K562 (cell line): ENCODE measurements at regions not wholly inside any gene's neighbourhood (a gene's known extent, or its start where the extent isn't known, plus 50 kb on each side); places are given as distances from the start of the nearest gene placed in this dataset.

ENCODE experiments used
- ATAC-seq: fragments of 200-7000 bp; cut with Tn5 transposase; 3 replicates; pipeline ENCODE4 v1.9.1; 2020; ENCODE audit warnings: moderate library complexity
- BruUV-seq: library from RNA; stranded (reverse); fragments of 400-500 nt; replicated peaks from 2 replicates; lab custom pipeline; 2021; lab: Mats Ljungman, UMichigan
- CTCF ChIA-PET: fragments of 300-600 bp; formaldehyde crosslinking; extraction: SDS; loops from one replicate; lab custom pipeline; 2021; ENCODE audit warnings: low intra/inter-chr PET ratio; lab: Yijun Ruan, JAX
- POLR2A ChIA-PET: fragments of 300-600, 350-650 bp; sonication (Branson Sonifier 250); formaldehyde crosslinking; extraction: SDS; loops from one replicate; lab custom pipeline; 2021; ENCODE audit warnings: antibody characterized with exemption, inconsistent platforms; lab: Yijun Ruan, JAX
- DNase-seq, 4 experiments: peaks; one replicate each; pipeline versions ENCODE4 v3.0.0 to v3.0.0-alpha.2; 2011 to 2018; ENCODE audit warnings: low spot score in 3 of 4, mixed read lengths in 3 of 4; ENCODE audit errors: extremely low read depth in 1 of 4
- FAIRE-seq: peaks from 2 replicates; lab custom pipeline; 2011; peaks lifted over from hg19 to GRCh38; lab: Jason Lieb, UNC
- H2AFZ ChIP-seq: 2 replicates; pipeline ENCODE4 v1.6.0; 2011; ENCODE audit warnings: low read depth, low read length, control low read depth, inconsistent platforms
- H3K27ac ChIP-seq: fragments of 200-600 bp; 3 replicates; pipeline ENCODE4 v1.8.0; 2011; ENCODE audit warnings: low read depth, mild to moderate bottlenecking, control low read depth, inconsistent platforms, low read length, moderate library complexity, mixed read lengths; ENCODE audit errors: extremely low read depth
- H3K27me3 ChIP-seq, 2 experiments: fragments of 300-600 bp in 1 of 2; 2 replicates in 1 of 2; 3 replicates in 1 of 2; pipeline versions ENCODE4 v1.6.0 to v1.8.0; 2011; ENCODE audit warnings: inconsistent platforms in 2 of 2, low read length in 2 of 2, mild to moderate bottlenecking in 1 of 2, mixed read lengths in 1 of 2, moderate library complexity in 1 of 2; ENCODE audit not compliant: control insufficient read depth in 2 of 2, insufficient read depth in 2 of 2
- H3K36me3 ChIP-seq: fragments of 300-600 bp; 3 replicates; pipeline ENCODE4 v1.8.0; 2011; ENCODE audit warnings: mild to moderate bottlenecking, low read length, inconsistent platforms; ENCODE audit not compliant: control insufficient read depth, insufficient read depth
- H3K4me1 ChIP-seq, 2 experiments: fragments of 200-600 bp in 1 of 2; replicated peaks in 1 of 2; 2 replicates in 1 of 2; 3 replicates in 1 of 2; pipeline versions ENCODE4 v1.5.1 to v1.8.0; 2011; ENCODE audit warnings: inconsistent platforms in 2 of 2, low read length in 2 of 2, mild to moderate bottlenecking in 1 of 2, mixed read lengths in 1 of 2, moderate library complexity in 1 of 2; ENCODE audit not compliant: control insufficient read depth in 2 of 2, insufficient read depth in 2 of 2
- H3K4me2 ChIP-seq: 2 replicates; pipeline ENCODE4 v1.6.1; 2011; ENCODE audit warnings: low read length, control low read depth, inconsistent platforms, mixed read lengths; ENCODE audit not compliant: insufficient read depth
- H3K4me3 ChIP-seq: fragments of 200-600 bp; sonication (generic), shearing (Covaris generic); 2 replicates; pipeline ENCODE4 v1.5.1; 2016; ENCODE audit warnings: control low read depth, inconsistent platforms
- H3K79me2 ChIP-seq: fragments of 200-600 bp; 3 replicates; pipeline ENCODE4 v1.8.0; 2011; ENCODE audit warnings: low read length, inconsistent platforms; ENCODE audit not compliant: control insufficient read depth, insufficient read depth
- H3K9ac ChIP-seq, 2 experiments: 2 replicates each; pipeline versions ENCODE4 v1.6.0 to v1.6.1; 2011; ENCODE audit warnings: low read depth in 2 of 2, low read length in 2 of 2, control low read depth in 1 of 2, inconsistent platforms in 1 of 2, mild to moderate bottlenecking in 1 of 2, mixed read lengths in 1 of 2; ENCODE audit not compliant: insufficient read depth in 1 of 2
- H3K9me1 ChIP-seq: one replicate; pipeline ENCODE4 v1.6.0; 2011; ENCODE audit warnings: inconsistent platforms, mild to moderate bottlenecking, low read length, moderate library complexity; ENCODE audit not compliant: control insufficient read depth, insufficient read depth
- H3K9me3 ChIP-seq: replicated peaks from 2 replicates; pipeline ENCODE4 v1.5.1; 2011; ENCODE audit warnings: low read depth, low read length, inconsistent platforms; ENCODE audit not compliant: control insufficient read depth, insufficient read depth
- H4K20me1 ChIP-seq: replicated peaks from 2 replicates; pipeline ENCODE4 v1.6.1; 2011; ENCODE audit warnings: low read length, inconsistent platforms, mixed read lengths; ENCODE audit not compliant: control insufficient read depth, insufficient read depth
- CHCHD3 ChIP-seq: fragments of 250-450 bp; sonication (Bioruptor Pico); IDR thresholded peaks from 2 replicates; pipeline ENCODE4 v2.1.2; 2022; ENCODE audit warnings: mild to moderate bottlenecking
- GABPB1 ChIP-seq: sonication (generic); formaldehyde crosslinking; IDR thresholded peaks from 2 replicates; pipeline ENCODE4 v1.8.0; 2022; ENCODE audit warnings: mild to moderate bottlenecking, missing genetic modification reagents
- HINFP ChIP-seq: fragments of 450-650 bp; conservative IDR thresholded peaks from 2 replicates; pipeline ENCODE4 v1.6.1; 2016; ENCODE audit warnings: missing genetic modification characterization, low read depth, mild to moderate bottlenecking, control low read depth, missing compliant biosample characterization
- MAFF ChIP-seq: IDR thresholded peaks from 2 replicates; pipeline ENCODE4 v1.6.1; 2012; ENCODE audit warnings: low read length, improper control_type of control experiment
- NFATC3 ChIP-seq: fragments of 450-650 bp; IDR thresholded peaks from 2 replicates; pipeline ENCODE4 v1.6.1; 2017; ENCODE audit warnings: mild to moderate bottlenecking
- PTRF ChIP-seq: fragments of 450-650 bp; IDR thresholded peaks from 2 replicates; pipeline ENCODE4 v1.6.1; 2016; ENCODE audit warnings: mild to moderate bottlenecking, missing genetic modification characterization, missing compliant biosample characterization
- ZBTB7A ChIP-seq: IDR thresholded peaks from 2 replicates; pipeline ENCODE4 v1.6.1; 2011; ENCODE audit warnings: low read depth, mild to moderate bottlenecking, low read length, moderate library complexity, borderline replicate concordance; ENCODE audit not compliant: control insufficient read depth
- ZNF507 ChIP-seq: conservative IDR thresholded peaks from 2 replicates; pipeline ENCODE4 v1.6.1; 2017; ENCODE audit warnings: missing genetic modification characterization, missing compliant biosample characterization
- ZNF551 ChIP-seq: fragments of 250-450 bp; sonication (Bioruptor Pico); IDR thresholded peaks from 2 replicates; pipeline ENCODE4 v1.5.0; 2021; ENCODE audit warnings: mild to moderate bottlenecking, moderate library complexity
- WGBS: fragments of 100-300 bp; shearing (Covaris generic); methylation state at CpG from one replicate; pipeline ENCODE4 v1.1.6; 2016; ENCODE audit warnings: low coverage, mixed read lengths; ENCODE audit not compliant: insufficient coverage; ENCODE audit errors: missing lambda C conversion rate; 5-methylcytosine and 5-hydroxymethylcytosine counted together
- in situ Hi-C: fragments of 300-500 bp; cut with MboI; formaldehyde crosslinking; loops from 4 replicates; pipeline ENCODE4 v1.15.0; 2018; ENCODE audit warnings: inconsistent platforms, mixed read lengths
- intact Hi-C: fragments of 100-400 bp; cut with micrococcal nuclease; formaldehyde crosslinking; loops from 2 replicates; pipeline ENCODE4 v1.14.2; 2022
- TF ChIP-seq, protein P1 (sequence below): fragments of 250-450 bp; sonication (Bioruptor Pico); IDR thresholded peaks from 2 replicates; pipeline ENCODE4 v1.5.1; 2021; ENCODE audit warnings: mild to moderate bottlenecking

DNA sequence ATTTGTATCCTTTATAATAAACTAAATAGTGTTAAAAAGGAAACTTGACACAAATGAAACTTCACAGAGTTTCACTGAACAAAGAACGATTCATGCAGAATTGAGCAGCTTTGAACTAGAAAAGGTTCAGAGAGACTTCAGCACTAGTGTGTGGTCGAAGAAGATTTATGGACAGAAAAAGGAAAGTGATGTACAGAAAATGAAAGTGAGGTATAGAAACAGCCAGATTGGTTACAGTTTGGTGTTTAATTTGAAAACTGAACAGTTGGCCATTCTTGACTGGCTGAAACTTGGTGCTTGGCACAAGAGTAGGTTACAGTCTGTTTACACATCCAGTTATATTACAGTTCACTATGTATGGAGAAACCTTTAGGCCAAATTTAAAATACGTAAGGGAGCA lies 207.1 kb downstream of the GALC start:
- FAIRE-seq (no peak), ATAC-seq (no peak), DNase-seq (no peak)
- Histone ChIP-seq H3K9ac (no peak overlapping the region), H3K9me3 (no peaks in the 10 kb centered on the region), H3K9me1 (no peaks in the 10 kb centered on the region), H3K36me3 (no peaks in the 10 kb centered on the region), H3K4me1 (no peaks in the 10 kb centered on the region), H3K4me3 (no peak overlapping the region), H3K27me3 (no peaks in the 10 kb centered on the region), H4K20me1 (no peaks in the 10 kb centered on the region), H3K4me2 (no peak overlapping the region), H3K79me2 (no peaks in the 10 kb centered on the region), H3K27ac (no peak overlapping the region), H2AFZ (no peak overlapping the region)
- intact Hi-C loops (no loop called here), in situ Hi-C loops (no loop called here)
- CTCF ChIA-PET: no interaction called here
- POLR2A ChIA-PET: no interaction called here
- WGBS: 2% methylated on average over 3 of the region's 3 CpGs
- TF ChIP-seq HINFP: no peak
- TF ChIP-seq, protein P1, sequence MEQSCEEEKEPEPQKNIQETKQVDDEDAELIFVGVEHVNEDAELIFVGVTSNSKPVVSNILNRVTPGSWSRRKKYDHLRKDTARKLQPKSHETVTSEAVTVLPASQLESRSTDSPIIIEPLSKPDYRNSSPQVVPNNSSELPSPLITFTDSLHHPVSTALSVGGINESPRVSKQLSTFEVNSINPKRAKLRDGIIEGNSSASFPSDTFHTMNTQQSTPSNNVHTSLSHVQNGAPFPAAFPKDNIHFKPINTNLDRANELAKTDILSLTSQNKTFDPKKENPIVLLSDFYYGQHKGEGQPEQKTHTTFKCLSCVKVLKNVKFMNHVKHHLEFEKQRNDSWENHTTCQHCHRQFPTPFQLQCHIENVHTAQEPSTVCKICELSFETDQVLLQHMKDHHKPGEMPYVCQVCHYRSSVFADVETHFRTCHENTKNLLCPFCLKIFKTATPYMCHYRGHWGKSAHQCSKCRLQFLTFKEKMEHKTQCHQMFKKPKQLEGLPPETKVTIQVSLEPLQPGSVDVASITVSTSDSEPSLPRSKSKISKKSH (CRISPR knock-in tag): no peak
- no peak for TF ChIP-seq ZNF507 (tag)
- TF ChIP-seq ZBTB7A: no peak
- TF ChIP-seq ZNF551 (CRISPR knock-in tag): no peak
- no peak for TF ChIP-seq NFATC3
- no peak for TF ChIP-seq MAFF
- no peak for TF ChIP-seq CHCHD3
- TF ChIP-seq PTRF (tag): no peak
- no peak for TF ChIP-seq GABPB1 (CRISPR knock-in tag)
- no TSS peak for BruUV-seq
